Activated T-cell treated with anti-CD3 and anti-CD28 coated beads, Interleukin-2, amount 50 U/mL, for 48 hours (primary cell): ENCODE measurements at regions not wholly inside any gene's neighbourhood (a gene's known extent, or its start where the extent isn't known, plus 50 kb on each side); places are given as distances from the start of the nearest gene placed in this dataset.
"Not testable (repeated sequence)": the region's sequence is repeated elsewhere in the genome, so short reads cannot be mapped to it uniquely, and the experiment has no call there.

ENCODE experiments used
- DNase-seq, 2 experiments: peaks; one replicate each; pipeline ENCODE4 v3.0.0-alpha.2; 2020

DNA sequence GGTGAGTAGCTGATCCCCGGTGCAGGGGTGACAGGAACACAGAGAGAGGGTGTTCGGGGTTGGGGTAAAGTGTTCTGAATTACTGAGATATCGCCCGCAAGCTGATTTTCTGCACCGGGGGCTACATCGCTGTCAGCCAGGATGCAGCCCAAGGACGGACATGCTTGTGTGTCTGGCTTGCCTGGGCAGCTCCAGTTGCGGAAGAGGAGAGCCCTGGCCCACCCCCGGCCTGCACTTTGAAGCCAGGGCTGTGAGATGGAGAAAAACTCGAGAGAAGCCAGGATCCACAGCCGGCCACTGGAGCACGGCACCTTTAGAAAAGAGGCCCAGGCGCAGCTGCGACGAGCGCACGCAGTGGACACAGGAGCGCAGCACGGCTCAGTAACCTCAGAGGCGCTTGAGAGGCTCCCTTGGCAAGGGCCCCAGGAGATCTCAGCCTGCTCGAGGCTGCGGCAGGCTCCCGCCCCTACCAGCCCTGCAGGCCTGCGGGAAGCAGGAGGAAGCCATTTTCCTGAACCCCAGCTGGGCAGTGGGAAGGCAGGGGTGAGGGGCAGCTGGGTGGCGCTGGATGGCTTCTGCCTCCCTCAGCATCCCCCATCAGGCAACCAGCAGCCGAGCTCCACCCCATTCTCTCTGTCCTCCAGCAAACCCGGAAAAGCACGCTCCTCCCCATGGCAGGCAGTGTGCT, 59.2 kb downstream of the C9orf50 start:
- no peak for DNase-seq

DNA sequence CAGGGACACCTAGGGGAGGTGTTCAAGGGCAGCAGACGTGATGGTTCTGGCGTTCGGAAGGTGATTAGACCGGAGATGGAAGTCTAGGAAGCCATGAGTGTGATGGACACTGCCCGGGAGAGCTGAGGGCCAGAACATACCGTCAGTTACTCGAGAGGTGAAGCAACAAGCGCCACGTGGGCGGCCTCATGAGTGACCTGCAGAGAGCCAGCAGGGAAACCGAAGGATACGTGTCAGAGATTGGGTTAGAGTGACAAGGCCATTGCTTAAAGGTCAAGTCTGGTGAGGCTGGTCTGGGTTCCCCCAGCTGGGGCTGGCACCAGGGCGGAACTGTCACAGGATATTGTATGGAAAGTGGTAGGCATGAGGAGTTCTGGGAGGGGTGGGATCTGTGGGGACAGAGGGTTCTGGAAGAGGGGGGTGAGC, 60.0 kb downstream of the C9orf50 start:
- no peak for DNase-seq

DNA sequence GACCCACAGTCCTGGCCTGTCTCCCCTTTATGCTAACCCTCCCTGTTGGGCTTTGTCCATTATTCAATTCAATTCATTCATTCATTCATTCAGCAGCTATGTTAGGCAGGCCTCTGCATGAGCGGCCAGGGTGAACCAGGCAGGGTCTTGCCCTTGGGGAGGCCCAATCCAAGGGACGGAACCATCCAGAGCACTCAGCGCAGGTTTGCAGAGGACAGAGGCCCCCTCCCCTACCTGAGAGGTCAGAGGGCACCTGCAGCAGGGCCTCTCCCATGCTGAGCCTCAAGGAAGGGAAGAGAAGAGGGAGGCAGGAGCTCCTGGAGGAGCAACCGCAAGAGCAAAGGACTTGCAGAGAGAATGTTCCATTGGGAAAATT, 61.4 kb downstream of the C9orf50 start:
- DNase-seq: no peak

DNA sequence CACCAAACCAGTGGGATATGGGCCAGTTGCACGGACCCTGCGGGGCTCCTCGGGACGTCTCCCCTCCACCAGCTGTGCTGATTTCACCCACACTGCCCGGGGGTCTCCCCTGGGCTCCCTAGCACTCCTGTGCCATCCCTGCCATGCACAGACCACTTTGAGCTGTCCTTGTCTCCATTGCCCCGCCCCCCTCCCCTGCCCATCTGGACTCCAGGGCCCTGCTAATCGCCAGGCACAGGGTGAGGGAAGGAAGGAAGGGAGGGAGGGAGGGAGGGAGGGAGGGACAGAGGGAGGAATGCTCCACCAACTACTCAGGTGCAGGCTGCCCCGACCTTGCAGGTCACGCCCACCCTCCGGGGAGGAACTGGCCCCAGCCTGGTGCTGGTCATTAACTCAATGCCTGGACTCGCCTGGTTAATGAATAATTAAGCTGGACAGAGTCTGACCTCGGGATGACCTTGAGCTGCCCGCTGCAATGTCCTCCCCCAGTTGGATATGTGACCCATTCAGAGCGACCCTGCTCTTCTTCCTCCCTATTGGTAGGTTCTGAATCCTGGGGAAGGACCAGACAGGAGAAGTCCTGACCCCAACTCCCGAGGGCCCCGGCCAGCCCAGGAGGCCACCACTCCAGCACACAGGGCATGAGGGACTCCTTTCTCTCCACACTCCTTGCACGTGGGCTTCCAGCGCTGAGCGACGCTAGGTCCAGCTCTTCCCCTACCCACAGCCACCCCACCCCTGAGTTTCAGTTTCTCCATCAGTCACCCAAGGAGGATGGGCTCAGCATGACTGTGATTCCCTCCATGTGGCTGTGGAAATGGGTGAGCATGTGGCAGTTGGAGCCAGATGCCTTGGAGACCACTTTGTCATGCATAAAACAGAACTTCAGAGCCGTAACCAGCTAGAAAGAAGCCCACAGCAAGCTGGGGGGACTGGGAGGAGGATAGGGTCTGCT, 62.1 kb downstream of the C9orf50 start:
- no peak for DNase-seq

DNA sequence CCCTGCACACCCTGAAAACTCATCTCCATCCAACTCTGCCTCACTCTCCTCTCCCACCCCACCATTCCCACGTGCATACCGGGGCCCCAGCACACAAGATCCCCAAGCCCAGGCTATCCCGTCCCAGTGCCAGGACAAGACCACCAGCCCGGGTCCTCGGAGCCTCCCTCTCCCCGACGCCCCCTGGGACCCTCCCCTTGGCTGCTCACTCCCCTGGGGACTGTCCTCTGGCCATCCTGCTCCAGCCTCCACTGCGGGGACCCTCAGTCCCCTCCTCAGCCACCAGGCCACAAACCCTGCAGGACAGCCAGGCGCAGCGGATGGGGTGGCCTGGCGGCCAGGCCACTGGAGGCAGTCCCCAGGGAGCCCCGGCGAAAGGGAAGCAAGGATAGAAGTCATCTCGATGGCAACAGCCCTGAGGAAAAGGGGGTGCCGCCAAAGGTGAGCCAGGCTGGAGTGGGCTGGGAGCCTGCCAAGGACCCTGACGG, 62.8 kb downstream of the C9orf50 start:
- DNase-seq: no peak

DNA sequence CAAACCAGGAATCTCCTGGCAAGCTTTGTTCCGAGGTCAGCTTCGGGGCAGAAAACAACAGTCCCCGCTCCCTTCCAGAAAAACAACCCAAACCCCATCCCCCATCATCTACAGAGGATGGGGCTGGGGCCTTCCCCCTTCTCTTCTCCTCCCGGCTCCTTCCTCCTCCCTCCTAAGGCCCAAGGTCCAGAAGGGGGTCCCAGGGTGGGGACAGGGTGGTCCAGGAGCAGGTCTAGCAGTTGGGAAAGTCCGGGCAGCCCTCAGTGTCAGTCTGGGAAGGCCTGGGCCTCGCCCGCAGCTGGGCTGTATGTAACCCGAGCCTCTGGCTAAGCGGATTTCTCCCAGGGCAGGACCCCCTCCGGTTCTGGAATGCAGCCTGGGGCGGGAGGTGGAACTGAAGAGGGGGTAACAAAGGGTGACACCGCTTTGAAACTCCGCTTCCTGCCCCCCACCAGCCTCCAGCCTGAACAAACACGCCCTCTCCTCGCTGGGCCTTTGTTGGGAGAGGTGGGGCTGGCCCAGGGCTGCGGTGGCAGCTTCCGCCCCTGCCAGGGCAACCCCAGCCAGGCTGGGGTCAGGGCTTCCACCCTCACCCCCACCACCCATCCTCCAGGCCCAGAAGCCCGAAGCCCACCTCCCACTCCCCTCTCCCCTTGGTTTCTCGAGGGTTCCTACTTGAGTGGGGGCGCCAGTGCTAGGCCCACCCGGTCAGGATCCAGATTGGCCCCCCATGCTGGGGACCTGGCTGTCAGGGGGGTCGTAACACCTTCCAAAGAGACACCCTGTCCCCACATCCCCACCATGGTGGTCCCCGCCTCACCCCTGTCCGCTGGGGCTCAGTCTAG, 63.5 kb downstream of the C9orf50 start:
- DNase-seq: no peak

DNA sequence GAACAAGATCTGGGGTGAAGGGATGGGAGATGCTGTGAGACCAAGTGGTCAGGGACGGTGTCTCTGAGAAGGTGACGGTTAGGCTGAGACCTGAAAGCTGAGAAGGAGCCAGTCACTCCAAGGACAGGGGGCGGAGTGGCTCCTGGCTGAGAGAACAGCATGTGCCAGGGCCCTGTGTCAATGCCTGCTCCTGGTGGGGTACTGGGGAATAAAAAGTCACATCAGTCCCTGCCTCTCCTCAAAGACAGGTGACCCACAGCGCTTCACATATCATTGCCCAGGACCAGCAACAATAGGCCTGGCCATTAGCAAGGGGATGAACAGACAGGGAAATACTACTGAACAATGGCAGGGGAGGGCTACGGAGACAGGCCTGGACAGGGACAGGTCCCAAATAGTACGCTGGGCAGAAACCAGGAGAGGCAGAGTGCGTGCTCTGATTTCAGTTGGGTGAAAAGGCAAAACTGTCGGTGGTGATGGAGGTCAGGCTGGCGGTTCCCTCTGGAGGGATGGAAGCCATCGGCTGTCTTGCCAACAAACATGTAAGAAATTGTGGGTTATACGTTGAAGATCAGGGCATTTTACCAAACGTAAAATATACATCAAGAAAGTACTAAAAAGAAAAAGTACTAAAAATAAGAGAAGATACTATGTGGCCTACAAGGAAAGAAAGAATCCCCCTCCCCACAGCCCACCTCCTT, 64.3 kb downstream of the C9orf50 start:
- no peak for DNase-seq

DNA sequence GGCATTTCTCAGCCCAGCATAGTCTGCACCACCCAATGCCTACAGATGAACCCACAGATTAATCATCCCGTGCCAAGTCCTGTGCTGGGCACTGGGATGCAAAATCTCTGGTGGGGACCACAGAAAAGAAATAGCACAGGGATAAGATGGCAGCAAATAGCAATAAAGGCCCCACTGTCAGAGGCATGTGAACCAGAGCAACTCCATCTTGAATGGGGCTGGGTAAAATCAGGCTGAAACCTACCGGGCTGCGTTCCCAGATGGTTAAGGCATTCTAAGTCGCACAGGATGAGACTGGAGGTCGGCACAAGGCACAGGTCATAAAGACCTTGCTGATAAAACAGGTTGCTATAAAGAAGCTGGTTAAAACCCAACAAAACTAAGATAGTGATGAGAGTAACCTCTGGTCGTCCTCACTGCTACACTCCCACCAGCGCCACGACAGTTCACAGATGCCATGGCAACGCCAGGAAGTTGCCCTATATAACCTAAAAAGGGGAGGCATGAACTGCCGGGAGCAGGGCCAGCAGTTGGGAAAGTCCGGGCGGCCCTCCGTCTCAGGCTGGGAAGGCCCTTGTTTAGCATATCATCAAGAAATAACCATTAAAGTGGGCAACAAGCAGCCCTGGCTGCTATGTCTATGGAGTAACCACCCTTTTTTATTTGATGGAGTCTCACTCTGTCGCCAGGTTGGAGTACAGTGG, 65.2 kb downstream of the C9orf50 start:
- no peak for DNase-seq

DNA sequence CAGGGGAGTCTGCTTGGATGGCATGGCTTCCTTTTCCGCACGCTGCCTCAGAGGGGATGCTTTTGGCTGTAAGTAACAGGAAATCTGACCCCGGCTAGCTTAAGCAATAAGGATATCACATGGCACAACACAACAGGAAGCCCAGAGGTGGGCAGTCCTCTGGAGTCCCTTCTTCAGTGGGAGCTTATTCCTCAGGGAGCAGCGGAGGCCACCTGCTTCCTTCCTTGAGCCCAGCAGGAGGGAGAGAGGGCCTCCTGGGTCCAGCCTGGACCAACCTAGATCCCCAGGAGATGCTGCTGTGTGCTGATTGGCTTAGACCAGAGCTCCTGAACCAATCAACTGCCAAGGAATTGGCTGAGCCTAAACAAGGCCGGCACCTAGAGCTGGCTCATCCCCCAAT, 66.3 kb downstream of the C9orf50 start:
- DNase-seq: no peak

DNA sequence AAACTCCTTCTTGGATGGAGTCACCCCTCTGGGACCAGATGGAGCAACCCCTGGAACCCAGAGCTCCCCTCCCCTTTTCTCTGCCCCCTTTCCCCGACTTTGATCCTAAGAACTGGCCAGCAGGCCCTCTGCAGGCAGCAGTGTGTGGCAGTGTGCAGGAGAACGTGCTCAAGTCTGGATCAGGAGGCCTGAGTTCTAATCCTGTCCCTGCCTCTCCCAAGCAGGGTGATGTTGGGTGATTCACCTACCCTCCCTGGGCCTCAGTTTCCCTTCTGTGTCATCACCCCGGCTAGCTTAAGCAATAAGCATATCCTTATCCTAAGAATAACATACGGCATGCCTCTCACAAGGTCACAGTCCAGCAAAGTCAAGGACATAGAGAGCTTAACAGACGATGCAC, 67.6 kb downstream of the C9orf50 start:
- DNase-seq: no peak

DNA sequence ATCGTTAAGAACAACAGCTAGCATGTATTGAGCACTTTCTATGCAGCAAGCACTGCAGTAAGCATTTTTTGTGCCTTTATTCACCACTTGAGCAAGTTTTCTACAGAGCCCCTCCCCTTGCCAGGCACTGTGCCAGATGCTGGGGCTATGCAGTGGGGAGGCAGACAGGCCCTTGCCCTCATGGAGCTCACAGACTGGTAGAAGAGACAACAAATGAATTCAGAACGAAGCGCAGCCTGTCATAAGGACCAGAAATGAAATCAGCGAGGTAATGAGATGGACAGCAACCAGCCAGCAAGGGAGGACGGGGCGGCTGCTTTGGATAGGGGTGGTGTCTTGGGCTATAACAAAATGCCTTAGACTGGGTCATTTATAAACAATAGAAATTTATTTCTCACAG, 68.8 kb downstream of the C9orf50 start:
- DNase-seq: no peak

DNA sequence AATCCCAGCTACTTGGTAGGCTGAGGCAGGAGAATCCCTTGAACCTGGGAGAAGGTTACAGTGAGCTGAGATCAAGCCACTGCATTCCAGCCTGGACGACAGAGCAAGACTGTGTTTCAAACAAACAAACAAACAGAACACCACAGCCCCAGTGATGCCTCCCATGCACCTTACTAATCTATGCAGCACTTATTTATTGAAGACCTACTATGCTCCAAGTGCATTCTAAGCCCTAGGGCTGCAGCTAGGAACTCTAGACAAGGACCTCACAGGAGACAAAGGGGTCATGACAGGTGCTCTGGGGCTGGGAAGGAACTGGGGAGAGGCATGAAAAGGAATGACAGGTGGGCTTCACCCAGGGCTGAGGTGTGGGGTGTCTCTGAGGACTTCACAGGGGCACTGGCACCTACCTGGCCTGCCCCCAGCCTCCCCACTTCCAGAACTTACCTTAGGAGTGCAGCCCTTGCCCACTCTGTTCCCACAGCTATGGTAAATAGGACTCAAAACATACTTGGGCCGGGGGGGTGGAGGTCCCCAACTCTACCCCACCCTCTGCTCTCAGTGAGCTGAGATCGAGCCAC, 69.4 kb downstream of the C9orf50 start:
- DNase-seq: no peak

DNA sequence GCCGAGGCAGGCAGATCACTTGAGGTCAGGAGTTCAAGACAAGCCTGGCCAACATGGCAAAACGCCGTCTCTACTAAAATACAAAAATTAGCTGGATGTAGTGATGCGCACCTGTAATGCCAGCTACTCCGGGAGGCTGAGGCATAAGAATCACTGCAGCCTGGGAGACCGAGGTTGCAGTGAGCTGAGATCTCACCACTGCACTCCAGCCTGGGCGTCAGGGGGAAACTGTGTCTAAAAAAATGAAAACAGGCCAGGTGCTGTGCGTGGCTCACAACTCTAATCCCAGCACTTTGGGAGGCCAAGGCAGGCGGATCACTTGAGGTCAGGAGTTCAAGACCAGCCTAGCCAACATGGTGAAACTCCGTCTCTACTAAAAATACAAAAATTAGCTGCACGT, 69.9 kb downstream of the C9orf50 start:
- DNase-seq: not testable (repeated sequence)

DNA sequence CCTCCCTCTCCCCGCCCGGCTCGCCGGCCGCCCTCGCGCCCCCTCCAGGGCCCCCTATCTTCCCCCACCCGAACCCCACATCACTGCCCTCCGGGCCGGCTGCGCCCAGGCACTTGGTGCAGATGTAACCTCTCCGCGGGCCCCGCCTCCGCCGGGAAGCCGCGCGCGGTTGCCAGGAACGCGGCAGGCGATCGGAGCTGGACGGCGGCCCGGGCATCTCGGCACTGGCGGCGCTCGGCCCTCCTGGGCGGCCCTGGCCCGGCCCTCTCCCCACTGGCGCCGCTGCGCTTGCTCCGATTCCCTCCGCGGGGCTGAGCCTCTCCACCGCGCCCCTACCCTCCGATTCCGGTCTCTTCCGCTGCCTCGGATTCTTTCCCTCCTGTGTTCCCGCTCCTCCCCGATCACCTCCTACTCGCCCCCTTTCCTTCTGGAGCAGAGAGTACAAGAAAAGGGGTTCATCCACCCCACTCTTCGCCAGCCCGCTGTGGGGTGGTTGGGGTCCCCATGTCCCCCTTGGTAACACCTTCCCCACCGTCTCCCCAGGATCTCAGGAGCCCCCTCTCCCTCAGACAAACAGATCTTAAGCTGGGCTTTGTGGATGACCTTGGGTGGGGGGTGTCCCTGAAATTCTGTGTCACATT, 70.6 kb downstream of the C9orf50 start:
- peak in 1 of 2 experiments; percentile 44 for DNase-seq

DNA sequence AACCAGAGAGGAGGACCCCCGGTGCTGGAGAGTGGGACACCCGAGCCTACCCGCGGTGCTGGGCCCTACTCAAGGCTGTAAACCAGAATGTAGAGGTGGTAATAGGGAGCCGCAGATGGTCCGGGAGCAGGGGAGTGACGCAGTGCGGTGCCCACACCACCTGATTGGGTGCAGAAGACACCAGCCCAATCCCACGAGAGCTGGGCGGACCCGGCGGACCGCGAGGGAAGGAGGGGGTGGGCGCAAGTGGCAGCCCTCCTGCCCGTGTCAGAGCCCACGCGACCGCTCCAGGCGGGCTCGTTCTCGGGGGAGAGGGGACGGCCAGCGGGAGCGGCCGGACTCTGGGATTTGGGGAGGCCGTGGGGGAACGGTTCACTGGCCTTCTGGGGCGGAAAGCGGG, 71.2 kb downstream of the C9orf50 start:
- DNase-seq: no peak

DNA sequence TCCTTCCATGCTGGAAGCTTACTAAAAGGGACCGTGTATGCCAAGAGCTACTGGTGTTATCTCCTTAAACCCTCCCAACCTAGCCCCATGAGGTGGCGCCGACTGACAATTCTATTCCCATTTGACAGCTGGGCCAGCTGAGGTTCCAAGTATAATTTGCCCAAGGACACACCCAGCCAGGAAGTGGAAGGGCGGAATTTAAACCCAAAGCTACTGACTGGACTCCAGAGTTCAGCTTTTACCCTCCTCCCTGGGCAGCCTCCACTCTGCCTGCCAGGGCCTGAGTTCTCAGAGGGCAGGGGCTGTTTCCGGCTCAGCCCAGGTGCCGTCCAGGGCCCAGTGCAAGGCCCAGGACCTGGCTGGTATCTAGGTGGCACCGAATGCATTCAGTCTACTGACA, 71.8 kb downstream of the C9orf50 start:
- no peak for DNase-seq

DNA sequence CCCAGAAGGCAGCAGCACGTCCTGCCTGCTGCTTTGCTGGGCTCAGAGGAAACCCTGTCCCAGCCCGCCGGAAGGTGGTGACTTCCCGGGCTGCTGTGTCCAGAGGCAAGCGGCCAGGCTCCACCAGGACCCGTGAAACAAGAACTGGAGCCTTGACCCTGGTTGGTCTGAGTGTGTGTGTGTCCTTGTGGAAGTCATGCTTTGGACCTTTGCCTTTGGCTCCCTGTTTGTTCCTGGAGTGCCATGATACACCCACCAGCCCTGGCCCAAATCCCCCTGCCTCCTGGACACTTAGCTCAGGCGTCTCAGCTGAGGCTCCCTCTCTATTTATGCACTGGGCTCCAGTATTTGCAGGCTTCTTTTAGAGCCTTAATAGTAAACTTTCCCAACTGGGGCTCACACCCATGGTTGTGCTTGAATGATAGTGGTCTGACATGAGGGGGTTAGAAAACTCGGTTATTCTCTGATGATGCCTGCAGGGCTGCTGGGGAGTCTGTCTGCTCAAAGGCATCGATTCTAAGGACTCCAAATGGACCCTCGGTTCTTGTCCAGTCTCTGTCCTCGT, 72.2 kb downstream of the C9orf50 start:
- DNase-seq: no peak

DNA sequence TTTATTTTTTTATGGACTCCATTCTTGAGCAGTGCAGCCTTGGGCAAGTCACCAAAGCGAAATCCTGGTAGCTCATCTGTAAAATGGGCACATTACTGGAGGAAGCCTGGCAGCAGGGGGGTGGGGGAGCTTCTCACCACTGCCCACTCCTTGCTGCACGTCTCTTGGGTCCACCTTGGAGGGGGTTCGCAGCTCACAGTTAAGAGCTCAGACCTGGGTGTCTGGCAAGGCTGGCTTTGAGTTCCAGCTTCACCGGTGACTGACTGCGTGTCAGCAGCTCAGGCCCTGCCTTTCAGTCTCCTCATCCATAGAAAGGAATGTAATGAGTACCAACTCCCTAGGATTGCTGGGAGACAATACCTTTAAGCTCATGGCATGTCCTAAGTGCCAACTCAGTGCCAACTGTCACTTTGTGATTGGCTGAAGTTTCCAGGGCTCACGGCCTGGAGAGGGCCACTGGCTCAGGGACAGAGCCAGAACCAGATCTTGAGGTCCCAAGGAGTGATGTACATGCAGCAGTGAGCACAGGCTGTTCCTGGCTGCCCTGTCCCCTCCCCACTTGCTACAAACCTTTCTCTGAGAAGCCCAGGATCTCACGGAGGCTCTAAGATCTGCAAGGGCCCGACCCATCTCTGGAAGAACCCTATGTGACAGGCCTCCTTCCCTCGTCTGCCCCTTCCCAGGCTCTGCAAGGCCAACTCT, 72.9 kb downstream of the C9orf50 start:
- DNase-seq: no peak

DNA sequence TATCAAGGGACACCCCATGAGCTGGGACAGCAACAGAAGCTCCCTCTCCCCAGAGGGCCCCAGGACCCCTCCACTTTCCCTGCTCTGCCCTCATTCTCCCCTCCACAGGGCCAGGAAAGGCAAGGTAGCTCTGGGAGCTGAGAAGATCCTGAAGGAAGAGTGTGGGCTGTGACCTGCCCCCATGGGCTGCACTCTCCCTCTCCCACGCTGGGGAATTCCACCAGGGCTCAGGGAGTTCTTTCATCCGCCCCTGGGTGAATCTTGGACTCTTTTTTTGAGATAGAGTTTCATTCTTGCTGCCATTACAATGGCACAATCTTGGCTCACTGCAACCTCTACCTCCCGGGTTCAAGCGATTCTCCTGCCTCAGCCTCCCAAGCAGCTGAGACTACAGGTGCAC, 73.8 kb downstream of the C9orf50 start:
- no peak for DNase-seq

DNA sequence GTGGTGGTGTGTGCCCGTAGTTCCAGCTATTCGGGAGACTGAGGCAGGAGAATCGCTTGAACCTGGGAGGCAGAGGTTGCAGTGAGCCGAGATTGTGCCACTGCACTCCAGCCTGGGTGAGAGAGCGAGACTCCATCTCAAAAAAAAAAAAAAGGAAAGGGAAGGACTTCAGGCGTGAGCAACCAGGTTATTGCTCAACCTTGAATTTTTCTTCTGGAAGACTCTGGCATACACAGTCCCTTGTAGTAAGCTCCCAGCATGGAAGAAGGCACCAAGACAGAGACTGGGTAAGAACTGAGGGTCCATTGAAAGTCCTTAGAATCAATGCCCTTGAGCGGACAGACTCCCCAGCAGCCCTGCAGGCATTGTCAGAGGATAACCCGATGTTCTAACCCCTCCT, 75.0 kb downstream of the C9orf50 start:
- not testable (repeated sequence) for DNase-seq
